ENCODE measurements at regions not wholly inside any gene's neighbourhood (a gene's known extent, or its start where the extent isn't known, plus 50 kb on each side); places are given as distances from the start of the nearest gene placed in this dataset.
"Not testable (repeated sequence)": the region's sequence is repeated elsewhere in the genome, so short reads cannot be mapped to it uniquely, and the experiment has no call there.

- Histone ChIP-seq H3K9ac (ENCODE audit: low read depth, low read length) (no peak overlapping the region), H2AFZ (ENCODE audit: low read depth, low read length) (no peak overlapping the region), H3K36me3 (ENCODE audit: insufficient read depth, low read length) (no peaks in the 10 kb centered on the region), H4K20me1 (ENCODE audit: insufficient read depth, low read length) (no peaks in the 10 kb centered on the region), H3K4me3 (ENCODE audit: low read depth in 1 of 2, low read length in 2 of 2) (no peak overlapping the region), H3K4me2 (ENCODE audit: insufficient read depth, low read length) (no peak overlapping the region), H3K27ac (ENCODE audit: low read length) (no peak overlapping the region), H3K27me3 (ENCODE audit: insufficient read depth, low read length, poor library complexity) (no peaks in the 10 kb centered on the region), H3K79me2 (ENCODE audit: insufficient read depth, low read length) (no peaks in the 10 kb centered on the region), H3K9me3 (ENCODE audit: insufficient read depth, low read length, severe bottlenecking) (no peaks in the 10 kb centered on the region), H3K4me1 (ENCODE audit: insufficient read depth, low read length) (no peaks in the 10 kb centered on the region)
- TF ChIP-seq EZH2 (IDR thresholded peaks at IDR 0.05; ENCODE audit: borderline replicate concordance, low read depth, low read length, severe bottlenecking) (no peak), CTCF (IDR thresholded peaks at IDR 0.05; ENCODE audit: borderline replicate concordance, extremely low read depth, low read length, poor library complexity, severe bottlenecking) (no peak)
- no peak for ATAC-seq (ENCODE audit: insufficient read depth, low read depth)
- DNase-seq = no peak
Observed at GRCh38 chr11:50088231-50088630, 55.6 kb downstream of the OR4C45 start.

- no peak overlapping the region for H3K27ac ChIP-seq (ENCODE audit: low read length)
- no peak overlapping the region for H3K9ac ChIP-seq (ENCODE audit: low read depth, low read length)
- no peaks in the 10 kb centered on the region for H4K20me1 ChIP-seq (ENCODE audit: insufficient read depth, low read length)
- H3K4me2 ChIP-seq (ENCODE audit: insufficient read depth, low read length) = no peak overlapping the region
- no peak for ATAC-seq (ENCODE audit: insufficient read depth, low read depth)
- H2AFZ ChIP-seq (ENCODE audit: low read depth, low read length) = no peak overlapping the region
- no peaks in the 10 kb centered on the region for H3K9me3 ChIP-seq (ENCODE audit: insufficient read depth, low read length, severe bottlenecking)
- no peaks in the 10 kb centered on the region for H3K4me1 ChIP-seq (ENCODE audit: insufficient read depth, low read length)
- no peak for DNase-seq
- H3K79me2 ChIP-seq (ENCODE audit: insufficient read depth, low read length) = no peaks in the 10 kb centered on the region
- no peaks in the 10 kb centered on the region for H3K36me3 ChIP-seq (ENCODE audit: insufficient read depth, low read length)
- no peak overlapping the region for H3K4me3 ChIP-seq (ENCODE audit: low read depth in 1 of 2, low read length in 2 of 2)
- TF ChIP-seq CTCF (IDR thresholded peaks at IDR 0.05; ENCODE audit: borderline replicate concordance, extremely low read depth, low read length, poor library complexity, severe bottlenecking) (no peak), EZH2 (IDR thresholded peaks at IDR 0.05; ENCODE audit: borderline replicate concordance, low read depth, low read length, severe bottlenecking) (no peak)
- no peaks in the 10 kb centered on the region for H3K27me3 ChIP-seq (ENCODE audit: insufficient read depth, low read length, poor library complexity)
Observed at GRCh38 chr11:50098186-50098725, 65.6 kb downstream of the OR4C45 start.

GRCh38 chr11:50102916-50103315 is 70.2 kb downstream of the OR4C45 start:
- H3K4me1 ChIP-seq (ENCODE audit: insufficient read depth, low read length) = no peaks in the 10 kb centered on the region
- H3K4me3 ChIP-seq (ENCODE audit: low read depth in 1 of 2, low read length in 2 of 2) = no peak overlapping the region
- TF ChIP-seq CTCF (IDR thresholded peaks at IDR 0.05; ENCODE audit: borderline replicate concordance, extremely low read depth, low read length, poor library complexity, severe bottlenecking) = no peak
- no peak for TF ChIP-seq EZH2 (IDR thresholded peaks at IDR 0.05; ENCODE audit: borderline replicate concordance, low read depth, low read length, severe bottlenecking)
- ATAC-seq (ENCODE audit: insufficient read depth, low read depth) = no peak
- H3K27me3 ChIP-seq (ENCODE audit: insufficient read depth, low read length, poor library complexity) = no peaks in the 10 kb centered on the region
- H3K9me3 ChIP-seq (ENCODE audit: insufficient read depth, low read length, severe bottlenecking) = peaks cover 3% of the 10 kb centered on the region
- no peak for DNase-seq
- H3K36me3 ChIP-seq (ENCODE audit: insufficient read depth, low read length) = no peaks in the 10 kb centered on the region
- no peak overlapping the region for H2AFZ ChIP-seq (ENCODE audit: low read depth, low read length)
- H4K20me1 ChIP-seq (ENCODE audit: insufficient read depth, low read length) = no peaks in the 10 kb centered on the region
- H3K27ac ChIP-seq (ENCODE audit: low read length) = no peak overlapping the region
- no peaks in the 10 kb centered on the region for H3K79me2 ChIP-seq (ENCODE audit: insufficient read depth, low read length)
- H3K4me2 ChIP-seq (ENCODE audit: insufficient read depth, low read length) = no peak overlapping the region
- no peak overlapping the region for H3K9ac ChIP-seq (ENCODE audit: low read depth, low read length)

GRCh38 chr11:50140686-50141085 is 108.0 kb downstream of the OR4C45 start:
- not testable (repeated sequence) for H2AFZ ChIP-seq (ENCODE audit: low read depth, low read length); H3K27me3 ChIP-seq (ENCODE audit: insufficient read depth, low read length, poor library complexity); H3K9ac ChIP-seq (ENCODE audit: low read depth, low read length); H3K4me1 ChIP-seq (ENCODE audit: insufficient read depth, low read length); H3K79me2 ChIP-seq (ENCODE audit: insufficient read depth, low read length); DNase-seq; H3K36me3 ChIP-seq (ENCODE audit: insufficient read depth, low read length); H3K4me2 ChIP-seq (ENCODE audit: insufficient read depth, low read length); H3K9me3 ChIP-seq (ENCODE audit: insufficient read depth, low read length, severe bottlenecking); H4K20me1 ChIP-seq (ENCODE audit: insufficient read depth, low read length); H3K27ac ChIP-seq (ENCODE audit: low read length); ATAC-seq (ENCODE audit: insufficient read depth, low read depth); H3K4me3 ChIP-seq (ENCODE audit: low read depth in 1 of 2, low read length in 2 of 2)

GRCh38 chr11:50146308-50146707 is 113.6 kb downstream of the OR4C45 start:
- H2AFZ ChIP-seq (ENCODE audit: low read depth, low read length); H3K4me1 ChIP-seq (ENCODE audit: insufficient read depth, low read length); H3K27me3 ChIP-seq (ENCODE audit: insufficient read depth, low read length, poor library complexity); H3K79me2 ChIP-seq (ENCODE audit: insufficient read depth, low read length); H3K36me3 ChIP-seq (ENCODE audit: insufficient read depth, low read length); H3K4me2 ChIP-seq (ENCODE audit: insufficient read depth, low read length); H3K9ac ChIP-seq (ENCODE audit: low read depth, low read length); DNase-seq; ATAC-seq (ENCODE audit: insufficient read depth, low read depth); H3K9me3 ChIP-seq (ENCODE audit: insufficient read depth, low read length, severe bottlenecking); H4K20me1 ChIP-seq (ENCODE audit: insufficient read depth, low read length); H3K4me3 ChIP-seq (ENCODE audit: low read depth in 1 of 2, low read length in 2 of 2); H3K27ac ChIP-seq (ENCODE audit: low read length): not testable (repeated sequence)

GRCh38 chr11:50147946-50148345 is 115.3 kb downstream of the OR4C45 start:
- H3K9me3 ChIP-seq (ENCODE audit: insufficient read depth, low read length, severe bottlenecking); H3K9ac ChIP-seq (ENCODE audit: low read depth, low read length); H3K4me2 ChIP-seq (ENCODE audit: insufficient read depth, low read length); ATAC-seq (ENCODE audit: insufficient read depth, low read depth); H3K27ac ChIP-seq (ENCODE audit: low read length); H3K4me3 ChIP-seq (ENCODE audit: low read depth in 1 of 2, low read length in 2 of 2); H2AFZ ChIP-seq (ENCODE audit: low read depth, low read length); H3K79me2 ChIP-seq (ENCODE audit: insufficient read depth, low read length); H3K4me1 ChIP-seq (ENCODE audit: insufficient read depth, low read length); DNase-seq; H4K20me1 ChIP-seq (ENCODE audit: insufficient read depth, low read length); H3K36me3 ChIP-seq (ENCODE audit: insufficient read depth, low read length); H3K27me3 ChIP-seq (ENCODE audit: insufficient read depth, low read length, poor library complexity): not testable (repeated sequence)

All from DND-41 (cell line).